ENCODE measurements at regions not wholly inside any gene's neighbourhood (a gene's known extent, or its start where the extent isn't known, plus 50 kb on each side); places are given as distances from the start of the nearest gene placed in this dataset.

- Histone ChIP-seq H2AFZ (ENCODE audit: insufficient read depth, low read depth, low read length, poor library complexity, severe bottlenecking) (no peak overlapping the region), H3K27me3 (replicated peaks in 1 of 4; ENCODE audit: control extremely low read depth in 1 of 4, control insufficient read depth in 3 of 4, insufficient read depth in 4 of 4, low read length in 3 of 4) (no peaks in the 10 kb centered on the region), H3K4me3 (ENCODE audit: control extremely low read depth in 1 of 5, extremely low read depth in 1 of 5, insufficient read depth in 1 of 5, low read depth in 2 of 5, low read length in 4 of 5) (no peak overlapping the region), H3K27ac (ENCODE audit: low read length in 2 of 2) (no peak overlapping the region), H3K4me1 (ENCODE audit: control insufficient read depth in 2 of 2, insufficient read depth in 2 of 2, low read length in 2 of 2) (peaks cover 36 to 38% of the 10 kb centered on the region in 2 donors), H3K9ac (ENCODE audit: low read length) (no peak overlapping the region), H3K36me3 (replicated peaks in 1 of 2; ENCODE audit: control extremely low read depth in 1 of 2, control insufficient read depth in 1 of 2, extremely low read depth in 1 of 2, insufficient read depth in 2 of 2, low read length in 1 of 2) (no peaks in the 10 kb centered on the region), H4K20me1 (ENCODE audit: control insufficient read depth, insufficient read depth, low read length, poor library complexity, severe bottlenecking) (no peaks in the 10 kb centered on the region), H3K4me2 (replicated peaks; ENCODE audit: low read depth, low read length, poor library complexity, severe bottlenecking) (no peak overlapping the region), H3K79me2 (ENCODE audit: control insufficient read depth, insufficient read depth, low read length) (no peaks in the 10 kb centered on the region), H3K9me3 (ENCODE audit: control extremely low read depth in 1 of 3, control insufficient read depth in 2 of 3, insufficient read depth in 1 of 3, low read length in 2 of 3) (peaks cover 0 to 11% (median 0%) of the 10 kb centered on the region in 3 donors)
- no peak for TF ChIP-seq EZH2 (IDR thresholded peaks at IDR 0.05; ENCODE audit: borderline replicate concordance, insufficient read depth, low read depth, low read length, poor library complexity, severe bottlenecking)
- TF ChIP-seq CTCF (IDR thresholded peaks at IDR 0.05): no peak
- WGBS (ENCODE audit: insufficient coverage): 71% methylated on average over 1 of the region's 4 CpGs
- CTCF ChIA-PET: interaction anchor here (1.2 to 2.0 kb wide), 2 partner anchors 32 to 55 kb away, joined by 3 to 6 read pairs; no protein-coding TSS in a partner anchor
- Mint-ChIP-seq H3K9me3 (ENCODE audit: insufficient read depth) (no peaks in the 10 kb centered on the region), H3K4me3 (no peak overlapping the region), H3K27me3 (no peaks in the 10 kb centered on the region), H3K27ac (no peak overlapping the region), H3K4me1 (peaks cover 22% of the 10 kb centered on the region)
- POLR2A ChIA-PET: interaction anchor here (1.2 kb wide), 1 partner anchor 15 kb away, joined by 3 read pairs; no protein-coding TSS in a partner anchor
- ATAC-seq (ENCODE audit: low read depth) (no peak), DNase-seq (no peak)
- intact Hi-C loops (cut with micrococcal nuclease): no loop called here
Observed at GRCh38 chr10:88059190-88059589, 195.8 kb downstream of the PTEN start.

DNA sequence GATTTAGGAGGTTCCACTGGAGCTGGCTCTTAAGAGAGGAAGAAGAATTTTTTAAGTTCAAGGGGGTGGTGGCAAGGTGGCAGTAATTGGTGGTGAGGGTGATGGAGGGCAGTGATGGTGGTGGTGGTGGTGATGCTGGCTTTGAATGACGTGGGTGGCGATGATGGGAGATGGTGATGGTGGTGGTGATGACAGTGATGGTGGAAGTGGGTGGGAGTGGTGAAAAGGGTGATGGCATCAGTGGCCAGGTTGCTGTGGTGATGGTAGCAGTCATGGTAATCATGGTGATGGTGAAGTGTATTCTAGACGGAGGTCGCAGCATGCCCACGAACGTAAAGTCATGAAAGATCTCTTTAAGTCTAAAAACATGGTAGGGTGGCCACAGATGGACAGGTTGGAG lies 197.3 kb downstream of the PTEN start:
- H3K9ac ChIP-seq (ENCODE audit: low read length): no peak overlapping the region
- H3K9me3 Mint-ChIP-seq (ENCODE audit: insufficient read depth): no peaks in the 10 kb centered on the region
- 100% methylated on average over 2 of the region's 6 CpGs for WGBS (ENCODE audit: insufficient coverage)
- H3K79me2 ChIP-seq (ENCODE audit: control insufficient read depth, insufficient read depth, low read length): no peaks in the 10 kb centered on the region
- H4K20me1 ChIP-seq (ENCODE audit: control insufficient read depth, insufficient read depth, low read length, poor library complexity, severe bottlenecking): no peaks in the 10 kb centered on the region
- TF ChIP-seq EZH2 (IDR thresholded peaks at IDR 0.05; ENCODE audit: borderline replicate concordance, insufficient read depth, low read depth, low read length, poor library complexity, severe bottlenecking): no peak
- no peak for TF ChIP-seq CTCF (IDR thresholded peaks at IDR 0.05)
- no peak overlapping the region for H3K27ac ChIP-seq (ENCODE audit: low read length in 2 of 2)
- intact Hi-C loops (cut with micrococcal nuclease): no loop called here
- H3K4me3 Mint-ChIP-seq: no peak overlapping the region
- H3K4me1 Mint-ChIP-seq: peaks cover 37% of the 10 kb centered on the region
- no peak for DNase-seq
- H2AFZ ChIP-seq (ENCODE audit: insufficient read depth, low read depth, low read length, poor library complexity, severe bottlenecking): peak overlapping the region; percentile 36
- ATAC-seq (ENCODE audit: low read depth): no peak
- H3K4me2 ChIP-seq (replicated peaks; ENCODE audit: low read depth, low read length, poor library complexity, severe bottlenecking): peak overlapping the region; percentile 37
- peaks cover 51 to 54% of the 10 kb centered on the region in 2 donors for H3K4me1 ChIP-seq (ENCODE audit: control insufficient read depth in 2 of 2, insufficient read depth in 2 of 2, low read length in 2 of 2)
- no peaks in the 10 kb centered on the region for H3K27me3 Mint-ChIP-seq
- CTCF ChIA-PET: interaction anchor here (0.6 to 2.0 kb wide), 2 partner anchors 53 to 70 kb away, joined by 3 to 6 read pairs; no protein-coding TSS in a partner anchor
- H3K36me3 ChIP-seq (replicated peaks in 1 of 2; ENCODE audit: control extremely low read depth in 1 of 2, control insufficient read depth in 1 of 2, extremely low read depth in 1 of 2, insufficient read depth in 2 of 2, low read length in 1 of 2): no peaks in the 10 kb centered on the region
- POLR2A ChIA-PET: no interaction called here
- H3K4me3 ChIP-seq (ENCODE audit: control extremely low read depth in 1 of 5, extremely low read depth in 1 of 5, insufficient read depth in 1 of 5, low read depth in 2 of 5, low read length in 4 of 5): no peak overlapping the region
- H3K27ac Mint-ChIP-seq: no peak overlapping the region
- no peaks in the 10 kb centered on the region for H3K27me3 ChIP-seq (replicated peaks in 1 of 4; ENCODE audit: control extremely low read depth in 1 of 4, control insufficient read depth in 3 of 4, insufficient read depth in 4 of 4, low read length in 3 of 4)
- peaks cover 0 to 11% (median 0%) of the 10 kb centered on the region in 3 donors for H3K9me3 ChIP-seq (ENCODE audit: control extremely low read depth in 1 of 3, control insufficient read depth in 2 of 3, insufficient read depth in 1 of 3, low read length in 2 of 3)

Data from B cell (primary cell).